K562 (cell line): ENCODE measurements at regions not wholly inside any gene's neighbourhood (a gene's known extent, or its start where the extent isn't known, plus 50 kb on each side); places are given as distances from the start of the nearest gene placed in this dataset.

Experiments used
- ATAC-seq: fragments of 200-7000 bp; cut with Tn5 transposase; 3 replicates; pipeline ENCODE4 v1.9.1; 2020; ENCODE audit warnings: moderate library complexity
- BruUV-seq: library from RNA; stranded (reverse); fragments of 400-500 nt; replicated peaks from 2 replicates; lab custom pipeline; 2021; lab: Mats Ljungman, UMichigan
- CTCF ChIA-PET: fragments of 300-600 bp; formaldehyde crosslinking; extraction: SDS; loops from one replicate; lab custom pipeline; 2021; ENCODE audit warnings: low intra/inter-chr PET ratio; lab: Yijun Ruan, JAX
- POLR2A ChIA-PET: fragments of 300-600, 350-650 bp; sonication (Branson Sonifier 250); formaldehyde crosslinking; extraction: SDS; loops from one replicate; lab custom pipeline; 2021; ENCODE audit warnings: antibody characterized with exemption, inconsistent platforms; lab: Yijun Ruan, JAX
- DNase-seq, 4 experiments: peaks; one replicate each; pipeline versions ENCODE4 v3.0.0 to v3.0.0-alpha.2; 2011 to 2018; ENCODE audit warnings: low spot score in 3 of 4, mixed read lengths in 3 of 4; ENCODE audit errors: extremely low read depth in 1 of 4
- FAIRE-seq: peaks from 2 replicates; lab custom pipeline; 2011; peaks lifted over from hg19 to GRCh38; lab: Jason Lieb, UNC
- H2AFZ ChIP-seq: 2 replicates; pipeline ENCODE4 v1.6.0; 2011; ENCODE audit warnings: low read depth, low read length, control low read depth, inconsistent platforms
- H3K27ac ChIP-seq: fragments of 200-600 bp; 3 replicates; pipeline ENCODE4 v1.8.0; 2011; ENCODE audit warnings: low read depth, mild to moderate bottlenecking, control low read depth, inconsistent platforms, low read length, moderate library complexity, mixed read lengths; ENCODE audit errors: extremely low read depth
- H3K27me3 ChIP-seq, 2 experiments: fragments of 300-600 bp in 1 of 2; 2 replicates in 1 of 2; 3 replicates in 1 of 2; pipeline versions ENCODE4 v1.6.0 to v1.8.0; 2011; ENCODE audit warnings: inconsistent platforms in 2 of 2, low read length in 2 of 2, mild to moderate bottlenecking in 1 of 2, mixed read lengths in 1 of 2, moderate library complexity in 1 of 2; ENCODE audit not compliant: control insufficient read depth in 2 of 2, insufficient read depth in 2 of 2
- H3K36me3 ChIP-seq: fragments of 300-600 bp; 3 replicates; pipeline ENCODE4 v1.8.0; 2011; ENCODE audit warnings: mild to moderate bottlenecking, low read length, inconsistent platforms; ENCODE audit not compliant: control insufficient read depth, insufficient read depth
- H3K4me1 ChIP-seq, 2 experiments: fragments of 200-600 bp in 1 of 2; replicated peaks in 1 of 2; 2 replicates in 1 of 2; 3 replicates in 1 of 2; pipeline versions ENCODE4 v1.5.1 to v1.8.0; 2011; ENCODE audit warnings: inconsistent platforms in 2 of 2, low read length in 2 of 2, mild to moderate bottlenecking in 1 of 2, mixed read lengths in 1 of 2, moderate library complexity in 1 of 2; ENCODE audit not compliant: control insufficient read depth in 2 of 2, insufficient read depth in 2 of 2
- H3K4me2 ChIP-seq: 2 replicates; pipeline ENCODE4 v1.6.1; 2011; ENCODE audit warnings: low read length, control low read depth, inconsistent platforms, mixed read lengths; ENCODE audit not compliant: insufficient read depth
- H3K4me3 ChIP-seq: fragments of 200-600 bp; sonication (generic), shearing (Covaris generic); 2 replicates; pipeline ENCODE4 v1.5.1; 2016; ENCODE audit warnings: control low read depth, inconsistent platforms
- H3K79me2 ChIP-seq: fragments of 200-600 bp; 3 replicates; pipeline ENCODE4 v1.8.0; 2011; ENCODE audit warnings: low read length, inconsistent platforms; ENCODE audit not compliant: control insufficient read depth, insufficient read depth
- H3K9ac ChIP-seq, 2 experiments: 2 replicates each; pipeline versions ENCODE4 v1.6.0 to v1.6.1; 2011; ENCODE audit warnings: low read depth in 2 of 2, low read length in 2 of 2, control low read depth in 1 of 2, inconsistent platforms in 1 of 2, mild to moderate bottlenecking in 1 of 2, mixed read lengths in 1 of 2; ENCODE audit not compliant: insufficient read depth in 1 of 2
- H3K9me1 ChIP-seq: one replicate; pipeline ENCODE4 v1.6.0; 2011; ENCODE audit warnings: inconsistent platforms, mild to moderate bottlenecking, low read length, moderate library complexity; ENCODE audit not compliant: control insufficient read depth, insufficient read depth
- H3K9me3 ChIP-seq: replicated peaks from 2 replicates; pipeline ENCODE4 v1.5.1; 2011; ENCODE audit warnings: low read depth, low read length, inconsistent platforms; ENCODE audit not compliant: control insufficient read depth, insufficient read depth
- H4K20me1 ChIP-seq: replicated peaks from 2 replicates; pipeline ENCODE4 v1.6.1; 2011; ENCODE audit warnings: low read length, inconsistent platforms, mixed read lengths; ENCODE audit not compliant: control insufficient read depth, insufficient read depth
- ATF1 ChIP-seq, 2 experiments: fragments of 450-650 bp in 1 of 2; IDR thresholded peaks; 2 replicates each; pipeline ENCODE4 v1.6.1; 2016; ENCODE audit warnings: missing compliant biosample characterization in 1 of 2, missing genetic modification characterization in 1 of 2
- CBFA2T3 ChIP-seq: fragments of 450-650 bp; IDR thresholded peaks from 2 replicates; pipeline ENCODE4 v1.6.1; 2017
- FOXJ3 ChIP-seq: sonication (generic); formaldehyde crosslinking; IDR thresholded peaks from 2 replicates; pipeline ENCODE4 v1.4.0; 2020; ENCODE audit warnings: mild to moderate bottlenecking, missing genetic modification reagents
- KLF16 ChIP-seq: IDR thresholded peaks from 2 replicates; pipeline ENCODE4 v1.6.1; 2016; ENCODE audit warnings: antibody characterized with exemption
- MAFG ChIP-seq: fragments of 450-650 bp; conservative IDR thresholded peaks from 2 replicates; pipeline ENCODE4 v1.6.1; 2016; ENCODE audit warnings: missing genetic modification characterization, missing compliant biosample characterization
- MTA3 ChIP-seq: fragments of 450-650 bp; formaldehyde crosslinking; IDR thresholded peaks from 2 replicates; pipeline ENCODE4 v1.6.1; 2017; ENCODE audit warnings: mild to moderate bottlenecking, borderline replicate concordance
- MYNN ChIP-seq, 2 experiments: sonication (generic); formaldehyde crosslinking in 1 of 2; IDR thresholded peaks; 2 replicates each; pipeline versions ENCODE4 v1.5.0 to v1.6.1; 2016 to 2020; ENCODE audit warnings: antibody characterized with exemption in 1 of 2, missing genetic modification reagents in 1 of 2
- TBL1XR1 ChIP-seq, 2 experiments: IDR thresholded peaks; 2 replicates each; pipeline ENCODE4 v1.6.1; 2012; ENCODE audit warnings: improper control_type of control experiment in 2 of 2, low read length in 2 of 2, mild to moderate bottlenecking in 1 of 2
- TSC22D4 ChIP-seq: fragments of 450-650 bp; IDR thresholded peaks from 2 replicates; pipeline ENCODE4 v1.6.1; 2016; ENCODE audit warnings: missing genetic modification characterization, missing biosample characterization, control low read depth
- ZNF316 ChIP-seq: fragments of 450-650 bp; IDR thresholded peaks from 2 replicates; pipeline ENCODE4 v1.6.1; 2016
- ZNF57 ChIP-seq: fragments of 450-650 bp; formaldehyde crosslinking; IDR thresholded peaks from 2 replicates; pipeline ENCODE4 v1.4.0; 2020; ENCODE audit warnings: mild to moderate bottlenecking, moderate library complexity
- ZNF75A ChIP-seq: fragments of 450-650 bp; formaldehyde crosslinking; IDR thresholded peaks from 2 replicates; pipeline ENCODE4 v1.4.0; 2020; ENCODE audit warnings: mild to moderate bottlenecking
- WGBS: fragments of 100-300 bp; shearing (Covaris generic); methylation state at CpG from one replicate; pipeline ENCODE4 v1.1.6; 2016; ENCODE audit warnings: low coverage, mixed read lengths; ENCODE audit not compliant: insufficient coverage; ENCODE audit errors: missing lambda C conversion rate; 5-methylcytosine and 5-hydroxymethylcytosine counted together
- in situ Hi-C: fragments of 300-500 bp; cut with MboI; formaldehyde crosslinking; loops from 4 replicates; pipeline ENCODE4 v1.15.0; 2018; ENCODE audit warnings: inconsistent platforms, mixed read lengths
- intact Hi-C: fragments of 100-400 bp; cut with micrococcal nuclease; formaldehyde crosslinking; loops from 2 replicates; pipeline ENCODE4 v1.14.2; 2022

GRCh38 chr15:94740469-94740868, 509.1 kb downstream of the MCTP2 start:
- 0% methylated on average over 2 of the region's 2 CpGs for WGBS
- in situ Hi-C loops (no loop called here), intact Hi-C loops (no loop called here)
- Histone ChIP-seq H3K9me1 (no peaks in the 10 kb centered on the region), H3K4me2 (no peak overlapping the region), H2AFZ (no peak overlapping the region), H3K27me3 (peaks cover 8 to 11% of the 10 kb centered on the region in 2 experiments; a peak in 3 of 5 replicates), H3K9ac (no peak overlapping the region), H3K36me3 (no peaks in the 10 kb centered on the region), H3K4me1 (no peaks in the 10 kb centered on the region), H4K20me1 (no peaks in the 10 kb centered on the region), H3K9me3 (0 out of 2 replicates have a peak, but pooled peaks cover 3% of the 10 kb centered on the region), H3K4me3 (no peak overlapping the region), H3K27ac (no peak overlapping the region), H3K79me2 (no peaks in the 10 kb centered on the region)
- CTCF ChIA-PET, result no interaction called here
- POLR2A ChIA-PET, result no interaction called here
- ATAC-seq (no peak), FAIRE-seq (no peak), DNase-seq (no peak)
- BruUV-seq, result no TSS peak
- TF ChIP-seq MTA3 (no peak), CBFA2T3 (no peak), ZNF57 (no peak), FOXJ3 (CRISPR knock-in tag) (no peak), ZNF75A (CRISPR knock-in tag) (no peak), ATF1 (CRISPR knock-in tag; IDR thresholded peaks at IDR 0.05) (no peak), ATF1 (tag; IDR thresholded peaks at IDR 0.05) (no peak), KLF16 (no peak)

DNA sequence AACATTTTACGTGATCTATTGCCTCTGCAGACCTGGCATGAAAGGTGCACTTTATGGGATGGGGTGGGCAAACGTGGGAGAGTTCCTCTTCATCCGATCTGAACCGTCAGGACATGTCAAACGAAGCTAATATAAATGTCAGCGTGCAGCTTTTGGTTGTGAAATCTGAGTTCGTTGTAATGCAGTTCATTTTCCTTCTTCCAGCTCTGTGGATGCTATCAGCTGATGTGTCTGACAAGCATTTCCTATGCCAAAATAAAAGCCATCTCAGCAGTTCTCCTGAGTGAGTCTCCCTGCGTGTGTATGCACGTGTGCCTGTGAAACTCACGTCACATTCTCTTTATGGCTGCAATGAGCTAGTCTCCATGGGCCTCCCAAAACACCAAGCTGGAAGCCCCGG, 512.3 kb downstream of the MCTP2 start:
- Histone ChIP-seq H4K20me1 (no peaks in the 10 kb centered on the region), H3K9me1 (no peaks in the 10 kb centered on the region), H3K79me2 (no peaks in the 10 kb centered on the region), H3K9me3 (0 out of 2 replicates have a peak, but pooled peaks cover 3% of the 10 kb centered on the region), H3K4me1 (no peaks in the 10 kb centered on the region), H3K36me3 (no peaks in the 10 kb centered on the region), H3K4me2 (no peak overlapping the region), H3K4me3 (no peak overlapping the region), H3K27me3 (peaks cover 7 to 9% of the 10 kb centered on the region in 2 experiments; a peak in 2 of 5 replicates), H3K9ac (no peak overlapping the region), H2AFZ (no peak overlapping the region), H3K27ac (no peak overlapping the region)
- in situ Hi-C loops (no loop called here), intact Hi-C loops (no loop called here)
- no TSS peak for BruUV-seq
- FAIRE-seq, result no peak
- DNase-seq, result no peak
- POLR2A ChIA-PET, result no interaction called here
- WGBS, result under 1% methylated on average over 11 of the region's 11 CpGs
- no peak for ATAC-seq
- CTCF ChIA-PET, result no interaction called here
- TF ChIP-seq ZNF316, result 0 out of 2 replicates have a peak, but pooled peaks have one; percentile 25
- peak; percentile 35; the same call in 1 of the 2 replicates for TF ChIP-seq MAFG (tag)
- no peak for TF ChIP-seq TBL1XR1 (IDR thresholded peaks at IDR 0.05; ENCODE audit: low read length in 2 of 2)
- TF ChIP-seq TSC22D4, result no peak
- peak; percentile 29; the same call in 1 of the 2 replicates for TF ChIP-seq MYNN (IDR thresholded peaks at IDR 0.05)
- TF ChIP-seq MYNN (CRISPR knock-in tag; IDR thresholded peaks at IDR 0.05), result no peak
